Cerebellar nuclear complex (tissue), 1 donor: ENCODE measurements at regions not wholly inside any gene's neighbourhood (a gene's known extent, or its start where the extent isn't known, plus 50 kb on each side); places are given as distances from the start of the nearest gene placed in this dataset.

Experiments
- DNase-seq, 2 experiments: peaks; one replicate each; lab custom pipeline; 2025; lab: John Stamatoyannopoulos, UW

- no peak for DNase-seq
Observed at GRCh38 chr3:64354221-64354620, 129.0 kb upstream of the PRICKLE2 start.

GRCh38 chr3:64353226-64353625 is 128.0 kb upstream of the PRICKLE2 start:
- DNase-seq, result no peak

- no peak for DNase-seq
Observed at GRCh38 chr3:64352639-64352992, 127.3 kb upstream of the PRICKLE2 start.

- DNase-seq, result peak in 1 of 2 experiments; percentile 3
Observed at GRCh38 chr3:64351713-64352638, 126.7 kb upstream of the PRICKLE2 start.

GRCh38 chr3:64349551-64349950 is 124.3 kb upstream of the PRICKLE2 start:
- no peak for DNase-seq

GRCh38 chr3:64345371-64345770 is 120.1 kb upstream of the PRICKLE2 start:
- DNase-seq, result no peak

GRCh38 chr3:64344721-64345207 is 119.5 kb upstream of the PRICKLE2 start:
- DNase-seq, result no peak

- no peak for DNase-seq
Observed at GRCh38 chr3:64343689-64344430, 118.6 kb upstream of the PRICKLE2 start.

- DNase-seq, result no peak
Observed at GRCh38 chr3:64342940-64343688, 117.8 kb upstream of the PRICKLE2 start.

- DNase-seq, result no peak
Observed at GRCh38 chr3:64341296-64341695, 116.0 kb upstream of the PRICKLE2 start.

GRCh38 chr3:64340641-64341101 is 115.4 kb upstream of the PRICKLE2 start:
- no peak for DNase-seq

- DNase-seq, result no peak
Observed at GRCh38 chr3:64336488-64336887, 111.2 kb upstream of the PRICKLE2 start.

- no peak for DNase-seq
Observed at GRCh38 chr3:64332459-64333350, 107.4 kb upstream of the PRICKLE2 start.

- DNase-seq, result no peak
Observed at GRCh38 chr3:64331605-64332004, 106.3 kb upstream of the PRICKLE2 start.

- no peak for DNase-seq
Observed at GRCh38 chr3:64329037-64329436, 103.8 kb upstream of the PRICKLE2 start.

- no peak for DNase-seq
Observed at GRCh38 chr3:64327100-64327804, 102.0 kb upstream of the PRICKLE2 start.

GRCh38 chr3:64321747-64322146 is 96.5 kb upstream of the PRICKLE2 start:
- no peak for DNase-seq

GRCh38 chr3:64319391-64319790 is 94.1 kb upstream of the PRICKLE2 start:
- no peak for DNase-seq

- DNase-seq, result no peak
Observed at GRCh38 chr3:64318668-64319271, 93.5 kb upstream of the PRICKLE2 start.

GRCh38 chr3:64318001-64318400 is 92.7 kb upstream of the PRICKLE2 start:
- no peak for DNase-seq
